ENCODE measurements at regions not wholly inside any gene's neighbourhood (a gene's known extent, or its start where the extent isn't known, plus 50 kb on each side); places are given as distances from the start of the nearest gene placed in this dataset.

DNA sequence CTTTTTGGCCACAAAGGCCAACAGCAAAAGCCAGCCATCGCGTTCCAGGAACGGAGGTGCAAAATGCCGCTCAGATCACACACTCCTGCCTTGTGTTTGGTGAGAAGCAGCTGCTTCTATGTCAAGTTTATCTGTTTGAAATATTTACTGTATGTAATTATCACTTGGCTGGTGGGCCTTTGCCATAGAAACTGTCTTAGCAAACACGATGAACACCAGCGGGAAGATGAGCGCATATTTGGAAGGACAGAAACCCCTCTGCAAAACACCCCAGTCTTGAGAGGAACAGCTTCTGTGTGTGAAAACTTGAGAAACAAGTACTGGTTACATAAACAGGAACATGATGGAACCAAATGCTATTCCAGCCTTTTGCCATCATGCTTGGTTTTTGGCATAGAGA, 59.7 kb downstream of the SCG2 start:
- ATAC-seq (no peak), DNase-seq (no peak)
- H3K9me3 ChIP-seq = no peaks in the 10 kb centered on the region
- intact Hi-C loops (cut with DNase I) = no loop called here
- H3K36me3 ChIP-seq = no peaks in the 10 kb centered on the region
- no peaks in the 10 kb centered on the region for H3K4me1 ChIP-seq
- no peak overlapping the region for H3K27ac ChIP-seq
- no peaks in the 10 kb centered on the region for H3K27me3 ChIP-seq (ENCODE audit: low read depth)
- no peak overlapping the region for H3K4me3 ChIP-seq
- TF ChIP-seq, protein P1, sequence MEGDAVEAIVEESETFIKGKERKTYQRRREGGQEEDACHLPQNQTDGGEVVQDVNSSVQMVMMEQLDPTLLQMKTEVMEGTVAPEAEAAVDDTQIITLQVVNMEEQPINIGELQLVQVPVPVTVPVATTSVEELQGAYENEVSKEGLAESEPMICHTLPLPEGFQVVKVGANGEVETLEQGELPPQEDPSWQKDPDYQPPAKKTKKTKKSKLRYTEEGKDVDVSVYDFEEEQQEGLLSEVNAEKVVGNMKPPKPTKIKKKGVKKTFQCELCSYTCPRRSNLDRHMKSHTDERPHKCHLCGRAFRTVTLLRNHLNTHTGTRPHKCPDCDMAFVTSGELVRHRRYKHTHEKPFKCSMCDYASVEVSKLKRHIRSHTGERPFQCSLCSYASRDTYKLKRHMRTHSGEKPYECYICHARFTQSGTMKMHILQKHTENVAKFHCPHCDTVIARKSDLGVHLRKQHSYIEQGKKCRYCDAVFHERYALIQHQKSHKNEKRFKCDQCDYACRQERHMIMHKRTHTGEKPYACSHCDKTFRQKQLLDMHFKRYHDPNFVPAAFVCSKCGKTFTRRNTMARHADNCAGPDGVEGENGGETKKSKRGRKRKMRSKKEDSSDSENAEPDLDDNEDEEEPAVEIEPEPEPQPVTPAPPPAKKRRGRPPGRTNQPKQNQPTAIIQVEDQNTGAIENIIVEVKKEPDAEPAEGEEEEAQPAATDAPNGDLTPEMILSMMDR (IDR thresholded peaks at IDR 0.05) = no peak

DNA sequence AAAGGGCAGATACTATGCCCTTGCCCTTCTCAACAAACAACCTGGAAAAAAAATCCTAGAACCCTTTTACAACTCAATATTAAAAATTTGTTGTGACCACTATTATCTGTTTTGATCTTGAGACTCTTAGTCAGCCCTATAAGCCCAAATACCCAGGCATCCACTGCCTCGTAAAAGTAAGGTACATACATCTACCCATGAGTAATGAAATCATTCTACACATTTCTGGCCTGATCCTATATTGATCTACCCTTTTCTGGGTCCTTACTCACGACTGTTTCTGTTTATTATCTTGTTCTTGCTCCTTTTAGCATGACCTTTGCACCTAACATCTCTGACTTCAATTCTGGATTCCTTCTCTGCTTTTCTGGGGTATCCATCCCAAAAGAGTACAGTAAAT, 56.8 kb downstream of the SCG2 start:
- Histone ChIP-seq H3K4me3 (no peak overlapping the region), H3K27me3 (ENCODE audit: low read depth) (no peaks in the 10 kb centered on the region), H3K27ac (no peak overlapping the region), H3K9me3 (no peaks in the 10 kb centered on the region), H3K36me3 (no peaks in the 10 kb centered on the region), H3K4me1 (no peaks in the 10 kb centered on the region)
- no peak for DNase-seq
- no peak for ATAC-seq
- intact Hi-C loops (cut with DNase I) = no loop called here
- TF ChIP-seq, protein P1 (IDR thresholded peaks at IDR 0.05) = no peak

DNA sequence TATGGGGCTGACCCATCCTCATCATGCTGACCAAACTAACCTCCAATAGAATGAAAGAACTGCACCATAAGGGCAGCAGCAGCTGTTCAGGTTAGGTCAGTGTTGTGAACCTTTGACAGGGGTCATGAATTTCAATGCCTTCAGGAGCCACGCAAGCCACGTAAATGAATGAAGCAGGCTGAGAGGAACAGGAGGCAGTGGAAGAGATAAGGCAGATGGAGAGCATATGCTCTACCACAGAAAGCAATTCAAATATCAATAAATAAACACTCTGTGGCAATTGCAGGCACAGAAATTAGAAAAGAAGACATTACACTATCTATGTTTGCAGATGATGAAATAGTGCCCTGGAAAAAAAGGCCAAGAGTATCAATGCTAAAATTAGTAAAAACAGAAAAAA, 56.3 kb downstream of the SCG2 start:
- intact Hi-C loops (cut with DNase I) = no loop called here
- Histone ChIP-seq H3K27me3 (ENCODE audit: low read depth) (no peaks in the 10 kb centered on the region), H3K36me3 (no peaks in the 10 kb centered on the region), H3K4me3 (no peak overlapping the region), H3K9me3 (no peaks in the 10 kb centered on the region), H3K27ac (no peak overlapping the region), H3K4me1 (no peaks in the 10 kb centered on the region)
- DNase-seq = no peak
- ATAC-seq = no peak
- TF ChIP-seq, protein P1 (IDR thresholded peaks at IDR 0.05) = no peak
